MM.1S (cell line): ENCODE measurements at regions not wholly inside any gene's neighbourhood (a gene's known extent, or its start where the extent isn't known, plus 50 kb on each side); places are given as distances from the start of the nearest gene placed in this dataset.

ENCODE experiments used
- DNase-seq: peaks from one replicate; pipeline ENCODE4 v3.0.0-alpha.2; 2015
- H2AFZ ChIP-seq: fragments of 300-600 bp; sonication (generic); 2 replicates; pipeline ENCODE4 v1.6.0; 2016; ENCODE audit warnings: antibody characterized with exemption, low read length
- H3F3A ChIP-seq: fragments of 300-600 bp; sonication (generic); 2 replicates; pipeline ENCODE4 v1.6.1; 2016; ENCODE audit warnings: mild to moderate bottlenecking, antibody characterized with exemption, low read length, moderate library complexity, mixed read lengths; ENCODE audit not compliant: insufficient read depth
- H3K27ac ChIP-seq: fragments of 300-600 bp; sonication (generic); 2 replicates; pipeline ENCODE4 v1.5.1; 2016; ENCODE audit warnings: mild to moderate bottlenecking, low read length
- H3K27me3 ChIP-seq: fragments of 300-600 bp; sonication (generic); replicated peaks from 2 replicates; pipeline ENCODE4 v1.6.0; 2016; ENCODE audit warnings: low read length; ENCODE audit not compliant: insufficient read depth
- H3K36me3 ChIP-seq: fragments of 300-600 bp; sonication (generic); replicated peaks from 2 replicates; pipeline ENCODE4 v1.6.1; 2016; ENCODE audit warnings: mild to moderate bottlenecking, low read length, mixed read lengths; ENCODE audit not compliant: insufficient read depth
- H3K4me1 ChIP-seq: fragments of 300-600 bp; sonication (generic); 2 replicates; pipeline ENCODE4 v1.6.1; 2016; ENCODE audit warnings: low read length, mixed read lengths
- H3K4me2 ChIP-seq: fragments of 300-600 bp; sonication (generic); 2 replicates; pipeline ENCODE4 v1.6.0; 2016; ENCODE audit warnings: low read depth, low read length
- H3K4me3 ChIP-seq: fragments of 300-600 bp; sonication (generic); 2 replicates; pipeline ENCODE4 v1.5.1; 2016; ENCODE audit warnings: low read length, mixed read lengths
- H3K79me2 ChIP-seq: fragments of 300-600 bp; sonication (generic); 2 replicates; pipeline ENCODE4 v1.6.1; 2016; ENCODE audit warnings: mixed run types, low read length, mixed read lengths
- H3K9ac ChIP-seq: fragments of 300-600 bp; sonication (generic); 2 replicates; pipeline ENCODE4 v1.6.1; 2016; ENCODE audit warnings: low read length, mixed read lengths
- H3K9me2 ChIP-seq: fragments of 300-600 bp; sonication (generic); replicated peaks from 2 replicates; pipeline ENCODE4 v1.6.1; 2016; ENCODE audit warnings: mild to moderate bottlenecking, low read length, mixed read lengths; ENCODE audit not compliant: insufficient read depth
- H3K9me3 ChIP-seq: fragments of 300-600 bp; sonication (generic); replicated peaks from 2 replicates; pipeline ENCODE4 v1.6.1; 2016; ENCODE audit warnings: mild to moderate bottlenecking, low read length, mixed read lengths; ENCODE audit not compliant: insufficient read depth
- H4K20me1 ChIP-seq: fragments of 300-600 bp; sonication (generic); 2 replicates; pipeline ENCODE4 v1.6.1; 2016; ENCODE audit warnings: mild to moderate bottlenecking, low read length, moderate library complexity, mixed read lengths; ENCODE audit not compliant: insufficient read depth
- EZH2 ChIP-seq: fragments of 300-600 bp; sonication (generic); optimal IDR thresholded peaks from 2 replicates; pipeline ENCODE3; 2017; ENCODE audit warnings: low read depth, mild to moderate bottlenecking, antibody characterized with exemption, low read length, mixed read lengths
- EZH2phosphoT487 ChIP-seq: fragments of 300-600 bp; sonication (generic); IDR thresholded peaks from 2 replicates; pipeline ENCODE4 v1.6.1; 2018; ENCODE audit warnings: antibody characterized with exemption, low read length
- TF ChIP-seq, protein P1 (sequence below): fragments of 300-600 bp; sonication (generic); IDR thresholded peaks from 2 replicates; pipeline ENCODE4 v1.5.1; 2016; ENCODE audit warnings: antibody characterized with exemption, low read length, mixed read lengths

GRCh38 chr15:26178640-26179220, 315.6 kb upstream of the ATP10A start:
- H2AFZ ChIP-seq: no peak overlapping the region
- no peaks in the 10 kb centered on the region for H3K4me1 ChIP-seq
- H3K9me3 ChIP-seq: no peaks in the 10 kb centered on the region
- no peaks in the 10 kb centered on the region for H4K20me1 ChIP-seq
- H3K9ac ChIP-seq: no peak overlapping the region
- no peaks in the 10 kb centered on the region for H3K79me2 ChIP-seq
- H3K9me2 ChIP-seq: no peaks in the 10 kb centered on the region
- DNase-seq: no peak
- H3F3A ChIP-seq: no peaks in the 10 kb centered on the region
- H3K27me3 ChIP-seq: no peaks in the 10 kb centered on the region
- H3K4me2 ChIP-seq: no peak overlapping the region
- no peak for TF ChIP-seq EZH2phosphoT487
- no peak for TF ChIP-seq EZH2
- TF ChIP-seq, protein P1, sequence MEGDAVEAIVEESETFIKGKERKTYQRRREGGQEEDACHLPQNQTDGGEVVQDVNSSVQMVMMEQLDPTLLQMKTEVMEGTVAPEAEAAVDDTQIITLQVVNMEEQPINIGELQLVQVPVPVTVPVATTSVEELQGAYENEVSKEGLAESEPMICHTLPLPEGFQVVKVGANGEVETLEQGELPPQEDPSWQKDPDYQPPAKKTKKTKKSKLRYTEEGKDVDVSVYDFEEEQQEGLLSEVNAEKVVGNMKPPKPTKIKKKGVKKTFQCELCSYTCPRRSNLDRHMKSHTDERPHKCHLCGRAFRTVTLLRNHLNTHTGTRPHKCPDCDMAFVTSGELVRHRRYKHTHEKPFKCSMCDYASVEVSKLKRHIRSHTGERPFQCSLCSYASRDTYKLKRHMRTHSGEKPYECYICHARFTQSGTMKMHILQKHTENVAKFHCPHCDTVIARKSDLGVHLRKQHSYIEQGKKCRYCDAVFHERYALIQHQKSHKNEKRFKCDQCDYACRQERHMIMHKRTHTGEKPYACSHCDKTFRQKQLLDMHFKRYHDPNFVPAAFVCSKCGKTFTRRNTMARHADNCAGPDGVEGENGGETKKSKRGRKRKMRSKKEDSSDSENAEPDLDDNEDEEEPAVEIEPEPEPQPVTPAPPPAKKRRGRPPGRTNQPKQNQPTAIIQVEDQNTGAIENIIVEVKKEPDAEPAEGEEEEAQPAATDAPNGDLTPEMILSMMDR: no peak
- no peaks in the 10 kb centered on the region for H3K36me3 ChIP-seq
- no peak overlapping the region for H3K4me3 ChIP-seq
- H3K27ac ChIP-seq: no peak overlapping the region

- TF ChIP-seq EZH2phosphoT487 (no peak), EZH2 (no peak)
- TF ChIP-seq, protein P1: no peak
- Histone ChIP-seq H4K20me1 (no peaks in the 10 kb centered on the region), H3K36me3 (no peaks in the 10 kb centered on the region), H3K9me2 (no peaks in the 10 kb centered on the region), H3K27ac (no peak overlapping the region), H3K4me1 (no peaks in the 10 kb centered on the region), H3F3A (no peaks in the 10 kb centered on the region), H3K4me3 (no peak overlapping the region), H2AFZ (no peak overlapping the region), H3K9me3 (no peaks in the 10 kb centered on the region), H3K79me2 (no peaks in the 10 kb centered on the region), H3K9ac (no peak overlapping the region), H3K27me3 (no peaks in the 10 kb centered on the region), H3K4me2 (no peak overlapping the region)
- no peak for DNase-seq
Measured at GRCh38 chr15:26177816-26178215, 314.7 kb upstream of the ATP10A start.

DNA sequence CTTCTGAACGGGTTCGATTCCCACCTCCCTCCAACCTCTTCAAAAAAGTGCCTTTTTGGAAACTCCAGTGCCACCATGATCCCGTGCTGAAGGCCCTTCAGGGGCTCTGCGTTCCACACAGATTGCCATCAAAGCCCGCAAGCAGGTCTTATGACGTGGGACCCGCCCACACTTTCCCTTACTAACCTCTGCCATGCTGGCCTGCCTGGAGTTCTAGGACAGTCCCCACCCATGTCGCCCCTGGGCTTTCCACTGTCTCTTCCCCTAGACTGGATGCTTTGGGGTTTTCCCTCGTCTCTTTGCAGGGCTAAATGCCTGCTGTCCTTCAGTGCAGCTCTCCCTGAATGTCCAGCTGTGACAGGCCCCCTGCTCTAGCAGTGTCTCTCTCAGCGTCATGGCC, 313.7 kb upstream of the ATP10A start:
- Histone ChIP-seq H3K9me3 (no peaks in the 10 kb centered on the region), H4K20me1 (no peaks in the 10 kb centered on the region), H3K36me3 (no peaks in the 10 kb centered on the region), H3K27ac (no peak overlapping the region), H3K4me3 (no peak overlapping the region), H3K9me2 (no peaks in the 10 kb centered on the region), H3K9ac (no peak overlapping the region), H3F3A (no peaks in the 10 kb centered on the region), H3K79me2 (no peaks in the 10 kb centered on the region), H2AFZ (no peak overlapping the region), H3K27me3 (no peaks in the 10 kb centered on the region), H3K4me2 (no peak overlapping the region), H3K4me1 (no peaks in the 10 kb centered on the region)
- TF ChIP-seq EZH2 (no peak), EZH2phosphoT487 (no peak)
- TF ChIP-seq, protein P1: no peak
- no peak for DNase-seq
